Sigmoid colon (tissue), 6 donors: ENCODE measurements at regions not wholly inside any gene's neighbourhood (a gene's known extent, or its start where the extent isn't known, plus 50 kb on each side); places are given as distances from the start of the nearest gene placed in this dataset.

Source experiments
- DNase-seq: peaks from one replicate; pipeline ENCODE4 v3.0.0-alpha.2; 2019
- H3K27ac ChIP-seq, 4 donors: fragments of 200-600 bp; sonication (generic); one replicate each; pipeline ENCODE4 v1.5.1; 2016 to 2019; ENCODE audit warnings: mild to moderate bottlenecking in 1 of 4
- H3K27me3 ChIP-seq, 3 donors: fragments of 200-600 bp; sonication (generic); one replicate each; pipeline ENCODE4 v1.5.1; 2019; ENCODE audit warnings: mild to moderate bottlenecking in 1 of 3
- H3K36me3 ChIP-seq, 4 donors: fragments of 200-600 bp; sonication (generic); one replicate each; pipeline ENCODE4 v1.5.1; 2016 to 2019
- H3K4me1 ChIP-seq, 4 donors: fragments of 200-600 bp; sonication (generic); one replicate each; pipeline ENCODE4 v1.5.1; 2017 to 2019
- H3K4me3 ChIP-seq, 4 donors: fragments of 200-600 bp; sonication (generic); one replicate each; pipeline ENCODE4 v1.5.1; 2017 to 2019; ENCODE audit warnings: mild to moderate bottlenecking in 2 of 4, moderate library complexity in 1 of 4
- H3K9me3 ChIP-seq, 4 donors: fragments of 200-600 bp in 3 of 4; sonication (generic) in 3 of 4; one replicate each; pipeline versions ENCODE4 v1.5.1 to v1.6.1; 2013 to 2019
- CTCF ChIP-seq, 4 experiments: fragments of 450-650 bp in 3 of 4; fragments of 200-600 bp in 1 of 4; IDR thresholded peaks; one replicate each; pipeline ENCODE4 v1.5.1; 2016 to 2019; ENCODE audit warnings: antibody characterized with exemption in 4 of 4, mild to moderate bottlenecking in 3 of 4, moderate library complexity in 2 of 4
- EP300 ChIP-seq, 4 donors: sonication (generic); formaldehyde crosslinking; IDR thresholded peaks; one replicate each; pipeline ENCODE4 v1.6.1; 2017; ENCODE audit warnings: antibody characterized with exemption in 4 of 4
- POLR2A ChIP-seq, 2 donors: fragments of 450-650 bp; IDR thresholded peaks; one replicate each; pipeline ENCODE4 v1.6.1; 2016; ENCODE audit warnings: antibody characterized with exemption in 2 of 2, mild to moderate bottlenecking in 2 of 2, moderate library complexity in 2 of 2
- POLR2AphosphoS5 ChIP-seq, 4 donors: sonication (generic); formaldehyde crosslinking; IDR thresholded peaks; one replicate each; pipeline ENCODE4 v1.6.1; 2017; ENCODE audit warnings: antibody characterized with exemption in 4 of 4
- WGBS, 2 donors: extraction: QIAGEN DNeasy Blood & Tissue Kit; methylation state at CpG; one replicate each; pipeline ENCODE4 v1.1.7; 2013; 5-methylcytosine and 5-hydroxymethylcytosine counted together
- intact Hi-C: fragments of 100-400 bp; cut with DNase I; formaldehyde crosslinking; loops from one replicate; pipeline ENCODE4 v1.15.1; 2023
- donor health status: healthy with polysubstance abuse.
- donor health status: healthy.

GRCh38 chr15:59906046-59906445, 98.1 kb upstream of the FOXB1 start:
- 7 to 36% methylated on average over 1 of the region's 1 CpG for WGBS, 2 donors
- no peak overlapping the region for H3K4me3 ChIP-seq

GRCh38 chr15:59905176-59905575, 98.9 kb upstream of the FOXB1 start:
- H3K27me3 ChIP-seq, result peaks cover 0 to 22% (median 0%) of the 10 kb centered on the region in 3 donors
- no peak overlapping the region for H3K4me3 ChIP-seq
- 42 to 44% methylated on average over 4 of the region's 4 CpGs for WGBS, 2 donors

More at GRCh38 chr15:59906046-59906445, 98.1 kb upstream of the FOXB1 start:
- intact Hi-C loops, result no loop called here
- TF ChIP-seq POLR2A (IDR thresholded peaks at IDR 0.05) (no peak), EP300 (IDR thresholded peaks at IDR 0.05) (no peak), CTCF (IDR thresholded peaks at IDR 0.05) (no peak)
- Histone ChIP-seq H3K27ac (no peak overlapping the region), H3K36me3 (no peaks in the 10 kb centered on the region), H3K27me3 (peaks cover 0 to 22% (median 0%) of the 10 kb centered on the region in 3 donors), H3K4me1 (no peaks in the 10 kb centered on the region), H3K9me3 (no peaks in the 10 kb centered on the region)
- DNase-seq, result no peak

GRCh38 chr15:59904450-59905135, 99.5 kb upstream of the FOXB1 start:
- no peak for DNase-seq
- 21 to 30% methylated on average over 17 of the region's 17 CpGs for WGBS, 2 donors

More at GRCh38 chr15:59905176-59905575, 98.9 kb upstream of the FOXB1 start:
- Histone ChIP-seq H3K9me3 (no peaks in the 10 kb centered on the region), H3K36me3 (no peaks in the 10 kb centered on the region), H3K27ac (no peak overlapping the region), H3K4me1 (no peaks in the 10 kb centered on the region)
- no peak for DNase-seq
- intact Hi-C loops, result no loop called here
- no peak for TF ChIP-seq CTCF (IDR thresholded peaks at IDR 0.05)
- no peak for TF ChIP-seq EP300 (IDR thresholded peaks at IDR 0.05)
- no peak for TF ChIP-seq POLR2AphosphoS5 (IDR thresholded peaks at IDR 0.05)
- no peak for TF ChIP-seq POLR2A (IDR thresholded peaks at IDR 0.05)

GRCh38 chr15:59896663-59897074, 107.4 kb upstream of the FOXB1 start:
- intact Hi-C loops, result no loop called here
- WGBS, 2 donors, result 59 to 68% methylated on average over 5 of the region's 5 CpGs
- H3K27me3 ChIP-seq, result no peaks in the 10 kb centered on the region
- no peak for DNase-seq
- H3K9me3 ChIP-seq, result no peaks in the 10 kb centered on the region
- TF ChIP-seq POLR2A (IDR thresholded peaks at IDR 0.05), result no peak
- no peak for TF ChIP-seq CTCF (IDR thresholded peaks at IDR 0.05)
- TF ChIP-seq POLR2AphosphoS5 (IDR thresholded peaks at IDR 0.05), result no peak
- no peak for TF ChIP-seq EP300 (IDR thresholded peaks at IDR 0.05)
- H3K27ac ChIP-seq, result no peak overlapping the region
- no peak overlapping the region for H3K4me3 ChIP-seq
- H3K4me1 ChIP-seq, result no peaks in the 10 kb centered on the region
- H3K36me3 ChIP-seq, result no peaks in the 10 kb centered on the region

More at GRCh38 chr15:59904450-59905135, 99.5 kb upstream of the FOXB1 start:
- Histone ChIP-seq H3K9me3 (no peaks in the 10 kb centered on the region), H3K4me1 (no peaks in the 10 kb centered on the region), H3K27me3 (peaks cover 0 to 18% (median 0%) of the 10 kb centered on the region in 3 donors), H3K4me3 (no peak overlapping the region), H3K36me3 (no peaks in the 10 kb centered on the region), H3K27ac (no peak overlapping the region)
- no peak for TF ChIP-seq POLR2AphosphoS5 (IDR thresholded peaks at IDR 0.05)
- TF ChIP-seq POLR2A (IDR thresholded peaks at IDR 0.05), result no peak
- no peak for TF ChIP-seq EP300 (IDR thresholded peaks at IDR 0.05)
- TF ChIP-seq CTCF (IDR thresholded peaks at IDR 0.05), result no peak
- intact Hi-C loops, result no loop called here

- Histone ChIP-seq H3K4me3 (no peak overlapping the region), H3K9me3 (no peaks in the 10 kb centered on the region), H3K27me3 (no peaks in the 10 kb centered on the region), H3K27ac (no peak overlapping the region), H3K4me1 (no peaks in the 10 kb centered on the region), H3K36me3 (no peaks in the 10 kb centered on the region)
- no peak for TF ChIP-seq POLR2A (IDR thresholded peaks at IDR 0.05)
- no peak for TF ChIP-seq EP300 (IDR thresholded peaks at IDR 0.05)
- TF ChIP-seq POLR2AphosphoS5 (IDR thresholded peaks at IDR 0.05), result no peak
- TF ChIP-seq CTCF (IDR thresholded peaks at IDR 0.05), result no peak
- intact Hi-C loops, result no loop called here
- no peak for DNase-seq
- 63 to 71% methylated on average over 1 of the region's 1 CpG for WGBS, 2 donors
Observed at GRCh38 chr15:59894835-59895234, 109.3 kb upstream of the FOXB1 start.
